Endothelial cell of umbilical vein (primary cell): ENCODE measurements at regions not wholly inside any gene's neighbourhood (a gene's known extent, or its start where the extent isn't known, plus 50 kb on each side); places are given as distances from the start of the nearest gene placed in this dataset.

Experiments
- BruUV-seq: library from RNA; stranded (reverse); fragments of 400-500 nt; replicated peaks from 2 replicates; lab custom pipeline; 2021; lab: Mats Ljungman, UMichigan
- CTCF ChIA-PET: fragments of 300-600, 350-600 bp; sonication (Branson Sonifier 250); formaldehyde crosslinking; loops from one replicate; lab custom pipeline; 2021; ENCODE audit warnings: antibody characterized with exemption, inconsistent platforms; lab: Charles Lee
- POLR2A ChIA-PET: fragments of 300-600, 350-600 bp; sonication (Branson Sonifier 250); formaldehyde crosslinking; loops from one replicate; lab custom pipeline; 2021; ENCODE audit warnings: antibody characterized with exemption, inconsistent platforms; lab: Charles Lee
- DNase-seq: peaks from one replicate; pipeline ENCODE4 v3.0.0-alpha.2; 2011; ENCODE audit warnings: low read depth, low spot score
- FAIRE-seq: peaks from 2 replicates; lab custom pipeline; 2011; peaks lifted over from hg19 to GRCh38; lab: Jason Lieb, UNC
- H2AFZ ChIP-seq: 2 replicates; pipeline ENCODE4 v1.6.0; 2012; ENCODE audit warnings: low read depth, low read length, control low read depth, inconsistent platforms
- H3K27ac ChIP-seq: 2 replicates; pipeline ENCODE4 v1.5.1; 2011; ENCODE audit warnings: low read depth, mild to moderate bottlenecking, control low read depth, low read length, moderate library complexity; ENCODE audit not compliant: insufficient read depth
- H3K27me3 ChIP-seq, 2 experiments: 2 replicates each; pipeline versions ENCODE4 v1.6.0 to v1.6.1; 2011; ENCODE audit warnings: low read length in 2 of 2, mixed read lengths in 1 of 2; ENCODE audit not compliant: control insufficient read depth in 2 of 2, insufficient read depth in 2 of 2
- H3K36me3 ChIP-seq, 2 experiments: 2 replicates in 1 of 2; 3 replicates in 1 of 2; pipeline ENCODE4 v1.5.1; 2011; ENCODE audit warnings: low read length in 2 of 2, mild to moderate bottlenecking in 1 of 2, moderate library complexity in 1 of 2; ENCODE audit not compliant: control insufficient read depth in 2 of 2, insufficient read depth in 2 of 2; ENCODE audit errors: extremely low read depth in 1 of 2
- H3K4me1 ChIP-seq: 3 replicates; pipeline ENCODE4 v1.5.1; 2011; ENCODE audit warnings: mild to moderate bottlenecking, low read length; ENCODE audit not compliant: control insufficient read depth, insufficient read depth; ENCODE audit errors: extremely low read depth
- H3K4me2 ChIP-seq: 2 replicates; pipeline ENCODE4 v1.6.1; 2011; ENCODE audit warnings: low read length, control low read depth, mixed read lengths; ENCODE audit not compliant: insufficient read depth
- H3K4me3 ChIP-seq, 3 experiments: fragments of 200-600 bp in 1 of 3; sonication (generic), shearing (Covaris generic) in 1 of 3; replicated peaks in 1 of 3; 2 replicates each; pipeline ENCODE4 v1.5.1; 2011 to 2016; ENCODE audit warnings: control low read depth in 3 of 3, low read length in 3 of 3, mild to moderate bottlenecking in 2 of 3, inconsistent platforms in 1 of 3, low read depth in 1 of 3, moderate library complexity in 1 of 3; ENCODE audit not compliant: insufficient read depth in 1 of 3
- H3K79me2 ChIP-seq: 2 replicates; pipeline ENCODE4 v1.6.0; 2012; ENCODE audit warnings: low read length, inconsistent platforms; ENCODE audit not compliant: control insufficient read depth, insufficient read depth
- H3K9ac ChIP-seq: replicated peaks from 2 replicates; pipeline ENCODE3; 2011; ENCODE audit warnings: low read length, control low read depth; ENCODE audit not compliant: insufficient read depth; ENCODE audit errors: extremely low read depth
- H3K9me1 ChIP-seq: replicated peaks from 3 replicates; pipeline ENCODE4 v1.6.0; 2011; ENCODE audit warnings: mild to moderate bottlenecking, low read length; ENCODE audit not compliant: control insufficient read depth, insufficient read depth; ENCODE audit errors: extremely low read depth
- H3K9me3 ChIP-seq: replicated peaks from 2 replicates; pipeline ENCODE4 v1.5.1; 2012; ENCODE audit warnings: low read length, inconsistent platforms; ENCODE audit not compliant: control insufficient read depth, insufficient read depth
- H4K20me1 ChIP-seq: replicated peaks from 2 replicates; pipeline ENCODE3; 2011; ENCODE audit warnings: mild to moderate bottlenecking, low read length; ENCODE audit not compliant: control insufficient read depth, insufficient read depth; ENCODE audit errors: extremely low read depth
- CTCF ChIP-seq, 2 donors: IDR thresholded peaks; 1 replicate in 1 of 2; 2 replicates in 1 of 2; pipeline ENCODE4 v1.5.1; 2011; ENCODE audit warnings: low read length in 2 of 2, mild to moderate bottlenecking in 2 of 2, moderate library complexity in 2 of 2, control low read depth in 1 of 2, inconsistent platforms in 1 of 2, low read depth in 1 of 2; ENCODE audit not compliant: insufficient read depth in 1 of 2; ENCODE audit errors: extremely low read depth in 1 of 2
- EZH2 ChIP-seq: IDR thresholded peaks from 2 replicates; pipeline ENCODE4 v1.6.1; 2012; ENCODE audit warnings: borderline replicate concordance, low read depth, mild to moderate bottlenecking, moderate library complexity, low read length, inconsistent platforms; ENCODE audit not compliant: severe bottlenecking
- FOS ChIP-seq: IDR thresholded peaks from 2 replicates; pipeline ENCODE4 v1.6.1; 2011; ENCODE audit warnings: mild to moderate bottlenecking, low read length, moderate library complexity, borderline replicate concordance; ENCODE audit not compliant: insufficient read depth
- GATA2 ChIP-seq: IDR thresholded peaks from 2 replicates; pipeline ENCODE4 v1.7.0; 2011; ENCODE audit warnings: low read depth, mild to moderate bottlenecking, moderate library complexity, mixed read lengths, low read length; ENCODE audit not compliant: insufficient read length, insufficient read depth
- JUN ChIP-seq: IDR thresholded peaks from 2 replicates; pipeline ENCODE4 v1.6.1; 2011; ENCODE audit warnings: borderline replicate concordance, low read depth; ENCODE audit not compliant: insufficient read length, insufficient read depth
- MAX ChIP-seq: IDR thresholded peaks from 2 replicates; pipeline ENCODE4 v1.6.1; 2011; ENCODE audit not compliant: insufficient read depth, insufficient read length
- MYC ChIP-seq: IDR thresholded peaks from one replicate; pipeline ENCODE4 v1.6.1; 2011; ENCODE audit warnings: mild to moderate bottlenecking, low read depth, low read length
- POLR2A ChIP-seq: IDR thresholded peaks from 2 replicates; pipeline ENCODE4 v1.6.1; 2012; ENCODE audit warnings: low read depth, mild to moderate bottlenecking, control low read depth, low read length
- POLR2AphosphoS5 ChIP-seq: IDR thresholded peaks from 2 replicates; pipeline ENCODE4 v1.6.1; 2012; ENCODE audit warnings: low read depth, mild to moderate bottlenecking, control low read depth, low read length, moderate library complexity; ENCODE audit not compliant: insufficient read depth
- dilution Hi-C: fragments of 300-500 bp; cut with MboI; formaldehyde crosslinking; loops from one replicate; pipeline ENCODE4 v1.15.0; 2019; ENCODE audit warnings: low sequenced_read_pairs; ENCODE audit not compliant: extremely low pct_ligation_motif_present
- intact Hi-C: fragments of 100-400 bp; cut with micrococcal nuclease; formaldehyde crosslinking; loops from one replicate; pipeline ENCODE4 v1.10.0; 2022

GRCh38 chr2:217153510-217153909, 293.6 kb upstream of the TNP1 start:
- Histone ChIP-seq H3K9ac (no peak overlapping the region), H3K4me1 (no peaks in the 10 kb centered on the region), H3K27ac (no peak overlapping the region), H3K27me3 (peaks cover 14 to 23% of the 10 kb centered on the region in 2 experiments), H3K79me2 (no peaks in the 10 kb centered on the region), H3K36me3 (no peaks in the 10 kb centered on the region), H4K20me1 (no peaks in the 10 kb centered on the region), H3K9me1 (no peaks in the 10 kb centered on the region), H3K4me3 (no peak overlapping the region), H2AFZ (no peak overlapping the region), H3K9me3 (no peaks in the 10 kb centered on the region), H3K4me2 (no peak overlapping the region)
- CTCF ChIA-PET = interaction anchor here (0.6 kb wide), 1 partner anchor 13 kb away, joined by 3 read pairs; no protein-coding TSS in a partner anchor
- TF ChIP-seq EZH2 = no peak
- no peak for TF ChIP-seq MYC
- no peak for TF ChIP-seq JUN
- no peak for TF ChIP-seq MAX
- no peak for TF ChIP-seq GATA2
- no peak for TF ChIP-seq FOS
- TF ChIP-seq POLR2A = no peak
- TF ChIP-seq POLR2AphosphoS5 = no peak
- TF ChIP-seq CTCF (IDR thresholded peaks at IDR 0.05; ENCODE audit: extremely low read depth in 1 of 2, insufficient read depth in 1 of 2, low read depth in 1 of 2, low read length in 2 of 2) = no peak
- no peak for FAIRE-seq
- no TSS peak for BruUV-seq
- dilution Hi-C loops = loop anchor here (25.0 kb wide), 1 partner anchor 334 kb away; no protein-coding TSS in a partner anchor
- intact Hi-C loops = no loop called here
- no peak for DNase-seq
- POLR2A ChIA-PET = no interaction called here
